H9 (cell line): ENCODE measurements at regions not wholly inside any gene's neighbourhood (a gene's known extent, or its start where the extent isn't known, plus 50 kb on each side); places are given as distances from the start of the nearest gene placed in this dataset.

ENCODE experiments used
- DNase-seq: peaks from one replicate; pipeline ENCODE4 v3.0.0-alpha.2; 2017
- H2AFZ ChIP-seq: one replicate; pipeline ENCODE4 v1.6.1; 2013; ENCODE audit warnings: mild to moderate bottlenecking, low read length, control low read depth, moderate library complexity
- H2AK5ac ChIP-seq: 2 replicates; pipeline ENCODE4 v1.6.1; 2013; ENCODE audit warnings: low read length, control low read depth, mixed read lengths; ENCODE audit not compliant: insufficient read length
- H2BK120ac ChIP-seq: one replicate; pipeline ENCODE4 v1.6.1; 2013; ENCODE audit warnings: low read depth, mild to moderate bottlenecking, low read length, control low read depth, inconsistent platforms; ENCODE audit not compliant: poor library complexity, severe bottlenecking
- H2BK12ac ChIP-seq: 2 replicates; pipeline ENCODE4 v1.6.1; 2013; ENCODE audit warnings: low read length, control low read depth, mixed read lengths, low read depth; ENCODE audit not compliant: insufficient read length
- H2BK15ac ChIP-seq: 2 replicates; pipeline ENCODE4 v1.6.1; 2013; ENCODE audit warnings: low read depth, low read length, control low read depth
- H2BK20ac ChIP-seq: one replicate; pipeline ENCODE4 v1.6.1; 2013; ENCODE audit warnings: low read depth, mild to moderate bottlenecking, low read length, control low read depth, inconsistent platforms; ENCODE audit not compliant: poor library complexity, severe bottlenecking
- H2BK5ac ChIP-seq: 2 replicates; pipeline ENCODE4 v1.6.1; 2013; ENCODE audit warnings: low read length, control low read depth, mixed read lengths; ENCODE audit not compliant: insufficient read length
- H3K14ac ChIP-seq: 2 replicates; pipeline ENCODE4 v1.6.1; 2013; ENCODE audit warnings: low read length, control low read depth; ENCODE audit not compliant: insufficient read depth
- H3K18ac ChIP-seq: 2 replicates; pipeline ENCODE4 v1.6.1; 2013; ENCODE audit warnings: low read depth, mild to moderate bottlenecking, mixed read lengths, low read length, control low read depth; ENCODE audit not compliant: insufficient read length
- H3K23ac ChIP-seq: 2 replicates; pipeline ENCODE4 v1.6.1; 2013; ENCODE audit warnings: low read length, control low read depth, mixed read lengths, low read depth; ENCODE audit not compliant: insufficient read length
- H3K23me2 ChIP-seq: 2 replicates; pipeline ENCODE4 v1.6.1; 2013; ENCODE audit warnings: low read depth, mild to moderate bottlenecking, mixed read lengths, low read length, control low read depth; ENCODE audit not compliant: insufficient read length, poor library complexity, severe bottlenecking
- H3K27ac ChIP-seq: 2 replicates; pipeline ENCODE4 v1.5.1; 2013; ENCODE audit warnings: low read length, control low read depth, mixed read lengths, low read depth; ENCODE audit not compliant: insufficient read length
- H3K27me3 ChIP-seq: 2 replicates; pipeline ENCODE4 v1.6.1; 2013; ENCODE audit warnings: low read length, control low read depth, inconsistent platforms; ENCODE audit not compliant: insufficient read depth
- H3K4ac ChIP-seq: 2 replicates; pipeline ENCODE4 v1.6.1; 2013; ENCODE audit warnings: low read depth, mild to moderate bottlenecking, control low read depth, inconsistent platforms, low read length, moderate library complexity
- H3K4me1 ChIP-seq: 2 replicates; pipeline ENCODE4 v1.6.1; 2013; ENCODE audit warnings: low read length, control low read depth, inconsistent platforms; ENCODE audit not compliant: insufficient read depth
- H3K4me2 ChIP-seq: 2 replicates; pipeline ENCODE4 v1.6.1; 2013; ENCODE audit warnings: low read length, control low read depth, mixed read lengths; ENCODE audit not compliant: insufficient read length, insufficient read depth
- H3K56ac ChIP-seq: 2 replicates; pipeline ENCODE4 v1.6.1; 2013; ENCODE audit warnings: low read depth, mild to moderate bottlenecking, mixed read lengths, low read length, control low read depth; ENCODE audit not compliant: insufficient read length
- H3K79me1 ChIP-seq: 2 replicates; pipeline ENCODE4 v1.6.1; 2013; ENCODE audit warnings: low read depth, mild to moderate bottlenecking, moderate library complexity, low read length, control low read depth, inconsistent platforms; ENCODE audit not compliant: insufficient read depth, poor library complexity, severe bottlenecking
- H3K79me2 ChIP-seq: 2 replicates; pipeline ENCODE4 v1.6.1; 2013; ENCODE audit warnings: low read length, control low read depth, inconsistent platforms; ENCODE audit not compliant: insufficient read depth
- H3K9ac ChIP-seq: 2 replicates; pipeline ENCODE4 v1.6.1; 2013; ENCODE audit warnings: low read length, control low read depth, mixed read lengths; ENCODE audit not compliant: insufficient read length; ENCODE audit errors: extremely low read depth
- H3K9me3 ChIP-seq: one replicate; pipeline ENCODE4 v1.6.1; 2013; ENCODE audit warnings: low read depth, low read length, inconsistent platforms; ENCODE audit not compliant: control insufficient read depth
- H3T11ph ChIP-seq: one replicate; pipeline ENCODE4 v1.6.1; 2013; ENCODE audit warnings: mild to moderate bottlenecking, low read length, control low read depth, inconsistent platforms
- H4K20me1 ChIP-seq: one replicate; pipeline ENCODE4 v1.6.1; 2013; ENCODE audit not compliant: control insufficient read depth, insufficient read length, insufficient read depth
- H4K5ac ChIP-seq: 2 replicates; pipeline ENCODE4 v1.6.1; 2013; ENCODE audit warnings: low read depth, mild to moderate bottlenecking, mixed read lengths, low read length, control low read depth; ENCODE audit not compliant: insufficient read length
- H4K8ac ChIP-seq: replicated peaks from 2 replicates; pipeline ENCODE4 v1.6.1; 2013; ENCODE audit warnings: low read length, control low read depth, mixed read lengths, low read depth; ENCODE audit not compliant: insufficient read length
- H4K91ac ChIP-seq: 2 replicates; pipeline ENCODE4 v1.6.1; 2013; ENCODE audit warnings: low read depth, mild to moderate bottlenecking, moderate library complexity, mixed read lengths, low read length, control low read depth; ENCODE audit not compliant: insufficient read length
- H3K27ac Mint-ChIP-seq, 3 experiments: 2 replicates in 2 of 3; 3 replicates in 1 of 3; pipeline ENCODE4 v1.8.0; 2020 to 2021; ENCODE audit warnings: mixed read lengths in 3 of 3, mild to moderate bottlenecking in 1 of 3, moderate library complexity in 1 of 3
- H3K27me3 Mint-ChIP-seq: 2 replicates; pipeline ENCODE4 v1.8.0; 2021; ENCODE audit warnings: low read depth, mild to moderate bottlenecking, moderate library complexity, mixed read lengths
- H3K36me3 Mint-ChIP-seq, 3 experiments: 2 replicates in 2 of 3; 3 replicates in 1 of 3; pipeline ENCODE4 v1.8.0; 2020 to 2021; ENCODE audit warnings: low read depth in 3 of 3, mixed read lengths in 3 of 3; ENCODE audit not compliant: insufficient read depth in 1 of 3
- H3K4me1 Mint-ChIP-seq, 2 experiments: 2 replicates each; pipeline ENCODE4 v1.8.0; 2020; ENCODE audit warnings: mixed read lengths in 2 of 2
- H3K4me3 Mint-ChIP-seq, 2 experiments: 2 replicates in 1 of 2; 3 replicates in 1 of 2; pipeline ENCODE4 v1.8.0; 2020 to 2021; ENCODE audit warnings: mild to moderate bottlenecking in 2 of 2, mixed read lengths in 2 of 2, moderate library complexity in 1 of 2
- H3K9me3 Mint-ChIP-seq, 2 experiments: 2 replicates in 1 of 2; 3 replicates in 1 of 2; pipeline ENCODE4 v1.8.0; 2020; ENCODE audit warnings: mild to moderate bottlenecking in 2 of 2, mixed read lengths in 2 of 2, moderate library complexity in 1 of 2
- CTCF ChIP-seq: fragments of 200-600 bp; sonication (generic); conservative IDR thresholded peaks from 3 replicates; pipeline ENCODE4 v1.8.0; 2021; ENCODE audit warnings: antibody characterized with exemption, mild to moderate bottlenecking
- WGBS: extraction: QIAGEN DNeasy Blood & Tissue Kit; methylation state at CpG from one replicate; pipeline ENCODE4 v1.1.7; 2013; ENCODE audit warnings: missing lambda C conversion rate, low lambda C conversion rate, mixed read lengths; ENCODE audit not compliant: insufficient read length; ENCODE audit errors: extremely low coverage; 5-methylcytosine and 5-hydroxymethylcytosine counted together

- no CpG with 5 or more reads among the region's 5 CpGs for WGBS
- no peak overlapping the region for H3K27ac ChIP-seq
- H2BK20ac ChIP-seq, result no peak overlapping the region
- no peak overlapping the region for H3K4ac ChIP-seq
- no peak overlapping the region for H3K9ac ChIP-seq
- H3K9me3 ChIP-seq, result no peaks in the 10 kb centered on the region
- Mint-ChIP-seq H3K4me3 (peak overlapping the region in 1 of 2 experiments; percentile 28; a peak in 1 of 5 replicates), H3K4me1 (peaks cover 17 to 18% of the 10 kb centered on the region in 2 experiments), H3K9me3 (no peaks in the 10 kb centered on the region), H3K27ac (peak overlapping the region in 2 of 3 experiments; percentile 25 to 44; a peak in 3 of 7 replicates), H3K36me3 (no peaks in the 10 kb centered on the region), H3K27me3 (no peaks in the 10 kb centered on the region; the same call in 1 of the 2 replicates)
- no peaks in the 10 kb centered on the region for H3K27me3 ChIP-seq
- H3K23ac ChIP-seq, result no peak overlapping the region
- no peaks in the 10 kb centered on the region for H3K4me1 ChIP-seq
- no peak for DNase-seq
- H2BK120ac ChIP-seq, result no peak overlapping the region
- no peak overlapping the region for H2BK5ac ChIP-seq
- H2AK5ac ChIP-seq, result no peak overlapping the region
- H4K20me1 ChIP-seq, result no peaks in the 10 kb centered on the region
- H3K79me1 ChIP-seq, result no peaks in the 10 kb centered on the region
- H3K14ac ChIP-seq, result no peak overlapping the region
- H4K91ac ChIP-seq, result no peak overlapping the region
- no peak overlapping the region for H3K18ac ChIP-seq
- no peak overlapping the region for H3T11ph ChIP-seq
- no peak overlapping the region for H3K4me2 ChIP-seq
- no peak overlapping the region for H2BK15ac ChIP-seq
- no peaks in the 10 kb centered on the region for H3K79me2 ChIP-seq
- H2AFZ ChIP-seq, result no peak overlapping the region
- no peaks in the 10 kb centered on the region for H3K23me2 ChIP-seq
- no peak for TF ChIP-seq CTCF
- H3K56ac ChIP-seq, result no peak overlapping the region
- no peak overlapping the region for H2BK12ac ChIP-seq
- no peak overlapping the region for H4K8ac ChIP-seq
- H4K5ac ChIP-seq, result no peak overlapping the region
Measured at GRCh38 chr19:32172566-32173160, 172.7 kb upstream of the ZNF507 start.
